Upper lobe of left lung (tissue), 6 donors: ENCODE measurements at regions not wholly inside any gene's neighbourhood (a gene's known extent, or its start where the extent isn't known, plus 50 kb on each side); places are given as distances from the start of the nearest gene placed in this dataset.

Source experiments
- ATAC-seq, 2 donors: fragments of 200-7000 bp; cut with Tn5 transposase; one replicate each; pipeline ENCODE4 v1.9.1; 2022; ENCODE audit warnings: mild to moderate bottlenecking in 2 of 2, moderate library complexity in 2 of 2; ENCODE audit not compliant: low FRiP score in 2 of 2
- DNase-seq, 2 donors: peaks; one replicate each; pipeline ENCODE4 v3.0.0-alpha.2; 2019 to 2020
- H3K27ac ChIP-seq, 4 donors: fragments of 200-600 bp; sonication (generic); one replicate each; pipeline ENCODE4 v1.5.1; 2016 to 2019
- H3K27me3 ChIP-seq, 4 donors: fragments of 200-600 bp; sonication (generic); one replicate each; pipeline ENCODE4 v1.5.1; 2017 to 2019
- H3K36me3 ChIP-seq, 4 donors: fragments of 200-600 bp; sonication (generic); one replicate each; pipeline ENCODE4 v1.5.1; 2016 to 2019
- H3K4me1 ChIP-seq, 4 donors: fragments of 200-600 bp; sonication (generic); one replicate each; pipeline ENCODE4 v1.5.1; 2018 to 2019
- H3K4me3 ChIP-seq, 4 donors: fragments of 200-600 bp; sonication (generic); one replicate each; pipeline ENCODE4 v1.5.1; 2017 to 2019; ENCODE audit warnings: mild to moderate bottlenecking in 2 of 4, moderate library complexity in 1 of 4
- H3K9me3 ChIP-seq, 4 donors: fragments of 200-600 bp; sonication (generic); one replicate each; pipeline ENCODE4 v1.5.1; 2018 to 2019
- CTCF ChIP-seq, 6 experiments: fragments of 450-650 bp in 4 of 6; fragments of 200-600 bp in 2 of 6; sonication (generic) in 2 of 6; IDR thresholded peaks; one replicate each; pipeline ENCODE4 v1.5.1; 2016 to 2019; ENCODE audit warnings: antibody characterized with exemption in 6 of 6
- EP300 ChIP-seq, 4 donors: sonication (generic); formaldehyde crosslinking; IDR thresholded peaks; one replicate each; pipeline ENCODE4 v1.5.1; 2017; ENCODE audit warnings: antibody characterized with exemption in 4 of 4, control low read depth in 2 of 4
- POLR2A ChIP-seq, 4 donors: fragments of 450-650 bp; IDR thresholded peaks; one replicate each; pipeline ENCODE4 v1.5.1; 2016 to 2017; ENCODE audit warnings: antibody characterized with exemption in 4 of 4, mild to moderate bottlenecking in 2 of 4
- POLR2AphosphoS5 ChIP-seq, 2 donors: sonication (generic); formaldehyde crosslinking; IDR thresholded peaks; one replicate each; pipeline ENCODE4 v1.5.1; 2017; ENCODE audit warnings: antibody characterized with exemption in 2 of 2
- WGBS, 2 donors: methylation state at CpG; one replicate each; pipeline ENCODE4 v1.1.5; 2017 to 2018; 5-methylcytosine and 5-hydroxymethylcytosine counted together
- donor health status: DM: no; HTN: no; CAD: no; lungs with moderate emphysema.
- donor health status: DM: no; HTN: yes; CAD: no; lungs with severe emphysema.

- WGBS, 2 donors: 60 to 64% methylated on average over 17 of the region's 17 CpGs
- Histone ChIP-seq H3K4me3 (no peak overlapping the region), H3K36me3 (no peaks in the 10 kb centered on the region), H3K9me3 (no peaks in the 10 kb centered on the region), H3K27ac (no peak overlapping the region), H3K4me1 (no peaks in the 10 kb centered on the region), H3K27me3 (no peaks in the 10 kb centered on the region)
- TF ChIP-seq CTCF (IDR thresholded peaks at IDR 0.05) (no peak), EP300 (IDR thresholded peaks at IDR 0.05) (no peak), POLR2A (IDR thresholded peaks at IDR 0.05) (no peak), POLR2AphosphoS5 (IDR thresholded peaks at IDR 0.05) (no peak)
- ATAC-seq (no peak), DNase-seq (no peak)
Observed at GRCh38 chr18:78868330-78869316, 111.0 kb upstream of the SALL3 start.

GRCh38 chr18:78871618-78872017, 108.0 kb upstream of the SALL3 start:
- Histone ChIP-seq H3K4me3 (no peak overlapping the region), H3K27ac (no peak overlapping the region), H3K27me3 (no peaks in the 10 kb centered on the region), H3K4me1 (peaks cover 0 to 2% (median 0%) of the 10 kb centered on the region in 4 donors), H3K9me3 (no peaks in the 10 kb centered on the region), H3K36me3 (no peaks in the 10 kb centered on the region)
- ATAC-seq (no peak), DNase-seq (no peak)
- TF ChIP-seq POLR2A (IDR thresholded peaks at IDR 0.05) (no peak), POLR2AphosphoS5 (IDR thresholded peaks at IDR 0.05) (no peak), EP300 (IDR thresholded peaks at IDR 0.05) (no peak), CTCF (IDR thresholded peaks at IDR 0.05) (no peak)
- 23 to 42% methylated on average over 3 of the region's 3 CpGs for WGBS, 2 donors

GRCh38 chr18:78873926-78874500, 105.6 kb upstream of the SALL3 start:
- 58% methylated on average over 6 of the region's 6 CpGs for WGBS, 2 donors
- Histone ChIP-seq H3K9me3 (no peaks in the 10 kb centered on the region), H3K27me3 (no peaks in the 10 kb centered on the region), H3K36me3 (no peaks in the 10 kb centered on the region), H3K27ac (no peak overlapping the region), H3K4me3 (no peak overlapping the region), H3K4me1 (peaks cover 0 to 2% (median 0%) of the 10 kb centered on the region in 4 donors)
- no peak for TF ChIP-seq EP300 (IDR thresholded peaks at IDR 0.05)
- TF ChIP-seq POLR2A (IDR thresholded peaks at IDR 0.05): no peak
- no peak for TF ChIP-seq POLR2AphosphoS5 (IDR thresholded peaks at IDR 0.05)
- no peak for TF ChIP-seq CTCF (IDR thresholded peaks at IDR 0.05)
- DNase-seq (no peak), ATAC-seq (no peak)

- ATAC-seq (peak in 1 of 2 donors; percentile 44), DNase-seq (no peak)
- H3K36me3 ChIP-seq: no peaks in the 10 kb centered on the region
- TF ChIP-seq POLR2AphosphoS5 (IDR thresholded peaks at IDR 0.05) (no peak), CTCF (IDR thresholded peaks at IDR 0.05) (peak in 4 of 6 experiments; percentile 16 to 22 (median 20)), EP300 (IDR thresholded peaks at IDR 0.05) (no peak), POLR2A (IDR thresholded peaks at IDR 0.05) (no peak)
- peaks cover 0 to 2% (median 0%) of the 10 kb centered on the region in 4 donors for H3K4me1 ChIP-seq
- no peaks in the 10 kb centered on the region for H3K9me3 ChIP-seq
- H3K27ac ChIP-seq: no peak overlapping the region
- no peak overlapping the region for H3K4me3 ChIP-seq
- H3K27me3 ChIP-seq: no peaks in the 10 kb centered on the region
- WGBS, 2 donors: 44 to 45% methylated on average over 10 to 11 of the region's 11 CpGs
Observed at GRCh38 chr18:78875016-78875777, 104.4 kb upstream of the SALL3 start.
